HS-5 (cell line): ENCODE measurements at regions not wholly inside any gene's neighbourhood (a gene's known extent, or its start where the extent isn't known, plus 50 kb on each side); places are given as distances from the start of the nearest gene placed in this dataset.

Source experiments
- DNase-seq: peaks from one replicate; pipeline ENCODE4 v3.0.0-alpha.2; 2012; ENCODE audit warnings: low read depth

- DNase-seq, result no peak
Measured at GRCh38 chr3:24763393-24763792, 268.7 kb upstream of the THRB start.

GRCh38 chr3:24764236-24764915, 269.7 kb upstream of the THRB start:
- no peak for DNase-seq

DNA sequence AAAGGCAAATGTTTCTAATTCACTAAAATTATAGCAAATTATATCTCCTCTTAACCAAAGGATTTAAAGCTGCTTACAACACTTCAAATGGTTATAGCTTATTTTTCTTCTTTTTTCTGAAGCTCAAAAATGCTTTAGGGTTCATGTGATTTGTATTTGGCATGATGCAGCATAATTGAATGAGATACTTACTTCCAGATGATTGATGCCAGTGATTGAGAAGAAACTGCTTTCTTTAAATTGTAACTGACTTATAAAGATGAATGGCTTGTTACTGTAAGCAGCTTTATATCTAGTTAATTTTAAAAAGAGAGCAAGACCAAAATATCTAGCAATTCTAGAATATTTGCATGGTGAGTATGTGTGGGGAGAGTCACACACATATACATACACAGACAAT, 270.7 kb upstream of the THRB start:
- DNase-seq, result no peak

- DNase-seq, result no peak
Measured at GRCh38 chr3:24769918-24770317, 275.3 kb upstream of the THRB start.

GRCh38 chr3:24773798-24774197, 279.1 kb upstream of the THRB start:
- DNase-seq, result no peak

DNA sequence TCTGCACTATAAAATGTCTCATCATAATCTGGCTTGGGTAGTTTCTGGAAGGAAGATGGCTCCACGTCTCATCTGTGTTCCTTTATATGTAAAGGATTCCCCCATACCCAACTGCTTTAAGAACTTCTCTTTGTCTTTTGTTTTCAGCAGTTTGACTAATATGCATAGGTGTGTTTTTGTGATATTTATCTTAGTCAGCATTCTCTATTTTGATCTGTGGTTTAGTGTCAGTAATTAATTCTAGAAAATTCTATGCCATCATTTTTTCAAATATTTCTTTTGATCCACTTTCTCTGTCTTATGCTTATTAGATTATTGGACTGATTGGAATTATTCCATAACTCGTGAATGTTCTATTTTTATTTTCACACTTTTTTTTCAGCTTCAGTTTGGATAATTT, 286.3 kb upstream of the THRB start:
- DNase-seq, result no peak

- DNase-seq, result no peak
Measured at GRCh38 chr3:24781454-24781853, 286.8 kb upstream of the THRB start.

DNA sequence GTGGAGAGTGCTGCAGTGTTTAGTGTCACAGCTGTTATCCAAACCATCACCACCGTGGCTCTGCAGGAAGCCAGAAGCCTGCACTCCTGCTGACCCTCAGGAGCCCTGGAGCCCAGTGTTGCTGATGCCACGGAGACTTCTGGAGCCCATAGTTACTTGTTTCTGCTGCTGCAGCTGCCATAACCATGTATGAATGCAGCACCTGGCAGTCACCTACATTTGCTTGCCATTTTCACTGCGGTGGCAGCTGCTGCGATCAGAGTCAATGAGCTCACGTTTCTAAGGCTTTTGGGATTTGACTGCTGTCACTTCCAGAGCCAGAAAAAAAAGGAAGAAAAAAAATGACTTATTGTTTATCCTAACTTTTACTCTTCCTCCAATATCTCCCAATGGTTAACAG, 299.2 kb upstream of the THRB start:
- DNase-seq, result no peak

DNA sequence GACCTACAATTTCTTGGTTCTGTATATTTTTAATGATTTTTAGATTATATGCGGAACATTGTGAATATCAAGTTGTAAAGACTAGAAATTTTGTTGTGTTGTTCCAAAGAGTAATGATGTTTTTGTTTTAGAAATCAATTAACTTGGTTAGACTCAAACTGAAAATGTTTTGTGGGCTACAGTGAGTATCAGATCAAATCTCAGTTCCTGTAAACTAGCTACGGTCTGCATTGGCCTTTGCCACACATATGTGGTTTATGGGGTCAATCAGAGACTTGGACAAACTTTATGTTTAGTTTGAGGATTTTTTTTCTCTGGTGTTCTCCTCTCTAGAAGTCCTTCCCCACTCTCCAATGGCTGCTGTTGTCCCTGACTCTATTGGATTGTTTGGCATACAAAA, 308.0 kb upstream of the THRB start:
- no peak for DNase-seq

GRCh38 chr3:24804095-24804494, 309.4 kb upstream of the THRB start:
- DNase-seq, result no peak

DNA sequence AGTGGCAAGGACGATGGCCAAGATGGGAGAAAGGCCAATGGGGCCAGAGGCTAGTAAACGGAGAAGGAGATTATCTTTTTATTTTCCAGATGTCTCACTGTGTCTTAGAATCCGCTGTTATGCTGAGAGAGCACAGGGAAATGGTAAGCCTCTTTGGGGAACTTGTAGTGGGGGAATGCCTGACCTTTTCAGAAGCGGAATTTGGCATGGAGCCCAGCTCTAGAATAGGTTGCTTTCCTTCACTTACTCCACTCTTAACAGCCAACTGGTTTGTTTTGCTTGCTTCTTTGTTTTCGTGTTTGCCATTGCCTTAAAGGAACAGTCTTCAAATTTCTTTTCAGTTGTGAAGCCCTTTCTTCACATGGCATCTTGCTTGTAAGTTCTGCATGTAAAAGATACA, 316.2 kb upstream of the THRB start:
- no peak for DNase-seq

GRCh38 chr3:24812116-24812515, 317.5 kb upstream of the THRB start:
- no peak for DNase-seq

- DNase-seq, result no peak
Measured at GRCh38 chr3:24818055-24818454, 323.4 kb upstream of the THRB start.

- DNase-seq, result no peak
Measured at GRCh38 chr3:24828011-24828410, 333.4 kb upstream of the THRB start.

- no peak for DNase-seq
Measured at GRCh38 chr3:24828551-24828950, 333.9 kb upstream of the THRB start.

GRCh38 chr3:24829011-24829581, 334.4 kb upstream of the THRB start:
- no peak for DNase-seq

DNA sequence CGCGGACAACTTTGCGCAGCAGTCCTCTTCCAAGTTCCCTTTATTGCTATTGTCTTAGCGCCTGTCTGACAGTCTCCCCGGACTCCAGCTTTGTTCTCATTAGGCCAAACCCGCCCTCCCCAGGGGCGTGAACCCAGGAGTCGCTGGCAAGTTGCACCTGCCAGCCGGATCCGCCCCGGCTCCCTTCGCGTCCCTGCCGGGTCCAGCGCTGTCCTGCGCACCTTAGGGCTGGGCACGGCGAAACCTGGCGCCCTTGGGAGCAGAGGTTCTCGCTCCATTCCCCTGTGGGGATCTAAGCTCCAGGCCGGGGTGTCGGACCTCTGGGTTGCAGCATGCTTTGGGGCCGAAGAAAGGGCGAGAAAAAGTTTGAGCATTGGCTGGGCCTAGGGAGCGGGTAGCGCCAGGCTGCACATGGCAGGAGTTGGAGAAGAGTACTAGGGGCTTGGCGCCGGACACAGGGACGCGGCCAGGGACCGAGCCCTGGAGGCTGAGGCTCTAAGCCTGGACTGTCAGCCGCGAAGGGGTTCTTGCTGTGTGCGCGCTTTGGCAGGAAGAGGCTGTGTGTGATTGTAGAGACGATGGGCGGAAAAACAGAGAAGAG, 335.1 kb upstream of the THRB start:
- DNase-seq, result no peak

DNA sequence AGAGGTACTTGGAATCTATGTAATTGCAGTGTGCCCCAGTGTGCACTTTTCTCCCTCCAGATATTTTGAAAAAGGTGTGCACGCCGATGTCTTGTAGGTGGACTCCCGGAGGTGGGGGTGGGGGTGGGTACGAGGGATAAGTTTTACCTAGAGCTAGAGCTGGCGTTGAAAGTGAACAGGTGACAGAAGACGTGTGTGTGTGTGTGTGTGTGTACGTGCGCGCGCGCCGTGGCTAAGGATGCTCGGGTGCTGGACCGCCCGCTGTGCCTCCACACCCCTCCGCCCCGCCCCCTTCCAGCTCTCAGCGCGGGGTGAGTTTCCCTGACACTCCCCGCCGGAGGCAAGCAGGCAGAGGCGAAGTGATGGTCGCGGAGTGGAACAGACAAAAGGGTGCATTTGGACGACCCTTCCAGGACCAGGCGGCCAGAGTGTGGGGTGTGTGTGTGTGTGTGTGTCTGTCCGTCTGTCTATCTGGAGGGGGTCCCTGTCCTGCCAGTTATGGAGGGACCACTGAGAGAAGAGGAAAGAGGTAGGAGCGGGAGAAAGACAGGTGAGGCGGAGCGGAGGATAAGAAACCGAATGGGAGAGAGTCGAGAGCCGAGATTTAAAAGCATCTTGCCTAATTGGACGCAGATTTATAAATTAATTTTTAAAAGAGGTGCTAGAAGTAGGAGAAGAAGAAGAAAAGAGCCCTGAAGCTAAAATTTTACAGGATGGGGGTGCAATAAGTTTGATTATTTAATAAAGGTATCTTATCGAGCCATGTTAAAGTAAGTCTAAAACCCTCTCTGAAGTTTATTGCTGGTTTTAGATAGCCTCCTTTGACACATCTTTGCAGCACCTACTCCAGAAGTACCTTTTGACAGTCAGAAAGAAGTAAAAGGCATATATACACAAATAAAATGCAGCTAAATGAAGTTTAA, 335.8 kb upstream of the THRB start:
- DNase-seq, result no peak

GRCh38 chr3:24831221-24831620, 336.6 kb upstream of the THRB start:
- DNase-seq, result no peak

GRCh38 chr3:24832891-24833290, 338.2 kb upstream of the THRB start:
- DNase-seq, result no peak

- DNase-seq, result no peak
Measured at GRCh38 chr3:24834442-24834841, 339.8 kb upstream of the THRB start.

- DNase-seq, result no peak
Measured at GRCh38 chr3:24835510-24835909, 340.9 kb upstream of the THRB start.

GRCh38 chr3:24837601-24838000, 343.0 kb upstream of the THRB start:
- DNase-seq, result no peak
